HCT116 (cell line): ENCODE measurements at regions not wholly inside any gene's neighbourhood (a gene's known extent, or its start where the extent isn't known, plus 50 kb on each side); places are given as distances from the start of the nearest gene placed in this dataset.

ENCODE experiments used
- ATAC-seq: fragments of 200-7000 bp; cut with Tn5 transposase; 2 replicates; pipeline ENCODE4 v1.9.1; 2020; ENCODE audit warnings: mild to moderate bottlenecking, moderate library complexity
- BruUV-seq: library from RNA; stranded (reverse); fragments of 400-500 nt; replicated peaks from 2 replicates; lab custom pipeline; 2021; lab: Mats Ljungman, UMichigan
- CTCF ChIA-PET: fragments of 300-600 bp; sonication (Branson Sonifier 250); formaldehyde crosslinking; loops from one replicate; lab custom pipeline; 2021; ENCODE audit warnings: antibody characterized with exemption; lab: Charles Lee
- POLR2A ChIA-PET: fragments of 300-600, 350-600 bp; sonication (Branson Sonifier 250); formaldehyde crosslinking; loops from one replicate; lab custom pipeline; 2021; ENCODE audit warnings: antibody characterized with exemption; lab: Charles Lee
- RAD21 ChIA-PET, 2 experiments: fragments of 300-600 bp; sonication (Branson Sonifier 250); formaldehyde crosslinking; loops; one replicate each; lab custom pipeline; 2023; ENCODE audit warnings: low total read pairs in 2 of 2; ENCODE audit not compliant: uncharacterized antibody in 2 of 2, unreplicated experiment in 2 of 2, low non-redundant PET in 1 of 2; lab: Charles Lee
- DNase-seq: peaks from one replicate; pipeline ENCODE4 v3.0.0-alpha.2; 2010; ENCODE audit warnings: low read depth, low spot score
- H2AFZ ChIP-seq: fragments of 200-600 bp; shearing (Covaris generic), sonication (generic); 2 replicates; pipeline ENCODE4 v1.6.1; 2017; ENCODE audit warnings: low read depth, mixed run types, mixed read lengths, antibody characterized with exemption, low read length; ENCODE audit not compliant: poor library complexity, severe bottlenecking
- H3K27ac ChIP-seq: 2 replicates; pipeline ENCODE4 v1.5.1; 2012; ENCODE audit warnings: low read depth, low read length
- H3K27me3 ChIP-seq: fragments of 200-600 bp; sonication (generic); 2 replicates; pipeline ENCODE4 v1.6.1; 2016; ENCODE audit warnings: mixed run types, low read length, mixed read lengths; ENCODE audit not compliant: insufficient read depth
- H3K36me3 ChIP-seq, 2 experiments: fragments of 200-500 bp in 1 of 2; fragments of 200-600 bp in 1 of 2; sonication (Bioruptor generic) in 1 of 2; sonication (generic) in 1 of 2; 2 replicates each; pipeline versions ENCODE4 v1.5.1 to v1.6.1; 2014 to 2016; ENCODE audit warnings: low read length in 2 of 2, inconsistent platforms in 1 of 2, mixed read lengths in 1 of 2, mixed run types in 1 of 2; ENCODE audit not compliant: insufficient read depth in 2 of 2, control insufficient read depth in 1 of 2
- H3K4me1 ChIP-seq, 2 experiments: fragments of 200-600 bp in 1 of 2; sonication (generic) in 1 of 2; 2 replicates each; pipeline versions ENCODE4 v1.5.1 to v1.6.1; 2012 to 2017; ENCODE audit warnings: low read length in 2 of 2, inconsistent platforms in 1 of 2, mild to moderate bottlenecking in 1 of 2, mixed read lengths in 1 of 2, mixed run types in 1 of 2, moderate library complexity in 1 of 2; ENCODE audit not compliant: insufficient read depth in 2 of 2, control insufficient read depth in 1 of 2
- H3K4me2 ChIP-seq: fragments of 200-600 bp; sonication (generic); 2 replicates; pipeline ENCODE4 v1.6.1; 2017; ENCODE audit warnings: mixed run types, low read length, mixed read lengths
- H3K4me3 ChIP-seq, 2 experiments: fragments of 200-600 bp in 1 of 2; sonication (generic) in 1 of 2; replicated peaks in 1 of 2; 2 replicates each; pipeline ENCODE4 v1.5.1; 2011 to 2016; ENCODE audit warnings: low read length in 2 of 2, control low read depth in 1 of 2, low read depth in 1 of 2, mild to moderate bottlenecking in 1 of 2, mixed read lengths in 1 of 2, mixed run types in 1 of 2
- H3K79me2 ChIP-seq: fragments of 200-600 bp; sonication (generic); 2 replicates; pipeline ENCODE4 v1.6.1; 2017; ENCODE audit warnings: mild to moderate bottlenecking, mixed run types, low read length, moderate library complexity, mixed read lengths; ENCODE audit not compliant: insufficient read depth
- H3K9ac ChIP-seq: fragments of 200-600 bp; sonication (generic); 2 replicates; pipeline ENCODE4 v1.6.1; 2016; ENCODE audit warnings: low read length, mixed read lengths
- H3K9me2 ChIP-seq: fragments of 200-600 bp; sonication (generic), shearing (Covaris generic); 2 replicates; pipeline ENCODE4 v1.6.1; 2017; ENCODE audit warnings: mixed run types, mild to moderate bottlenecking, moderate library complexity; ENCODE audit not compliant: insufficient read depth
- H3K9me3 ChIP-seq, 2 experiments: fragments of 200-500 bp in 1 of 2; fragments of 200-600 bp in 1 of 2; sonication (Bioruptor generic) in 1 of 2; sonication (generic) in 1 of 2; 2 replicates each; pipeline ENCODE4 v1.6.1; 2014 to 2017; ENCODE audit warnings: low read length in 2 of 2, mixed read lengths in 2 of 2, inconsistent platforms in 1 of 2, low read depth in 1 of 2, mild to moderate bottlenecking in 1 of 2, mixed run types in 1 of 2, moderate library complexity in 1 of 2; ENCODE audit not compliant: control insufficient read depth in 1 of 2, insufficient read depth in 1 of 2
- H4K20me1 ChIP-seq: fragments of 200-600 bp; sonication (generic), shearing (Covaris generic); 2 replicates; pipeline ENCODE4 v1.6.1; 2017; ENCODE audit warnings: mixed run types, mild to moderate bottlenecking, moderate library complexity; ENCODE audit not compliant: insufficient read depth
- CEBPB ChIP-seq: IDR thresholded peaks from 2 replicates; pipeline ENCODE4 v1.6.1; 2012; ENCODE audit warnings: low read depth
- EGR1 ChIP-seq: IDR thresholded peaks from 2 replicates; pipeline ENCODE4 v1.6.1; 2012; ENCODE audit warnings: low read depth
- EZH2phosphoT487 ChIP-seq: fragments of 200-600 bp; IDR thresholded peaks from 2 replicates; pipeline ENCODE4 v1.6.1; 2018; ENCODE audit warnings: antibody characterized with exemption, borderline replicate concordance
- FOSL1 ChIP-seq: IDR thresholded peaks from 2 replicates; pipeline ENCODE4 v1.6.1; 2012; ENCODE audit warnings: low read depth
- POLR2AphosphoS5 ChIP-seq: IDR thresholded peaks from 2 replicates; pipeline ENCODE4 v1.6.1; 2011; ENCODE audit warnings: mild to moderate bottlenecking, low read depth, low read length, moderate library complexity
- RAD21 ChIP-seq: IDR thresholded peaks from 2 replicates; pipeline ENCODE4 v1.6.1; 2012; ENCODE audit warnings: low read depth, mild to moderate bottlenecking
- REST ChIP-seq: IDR thresholded peaks from 2 replicates; pipeline ENCODE4 v1.6.1; 2012; ENCODE audit warnings: low read depth
- SRF ChIP-seq: IDR thresholded peaks from 2 replicates; pipeline ENCODE4 v1.6.1; 2012; ENCODE audit warnings: low read depth
- TCF7L2 ChIP-seq: IDR thresholded peaks from 2 replicates; pipeline ENCODE4 v1.7.0; 2011; ENCODE audit warnings: borderline replicate concordance, inconsistent platforms; ENCODE audit not compliant: insufficient read depth, insufficient read length; ENCODE audit errors: extremely low read depth
- YY1 ChIP-seq: IDR thresholded peaks from 2 replicates; pipeline ENCODE4 v1.6.1; 2011; ENCODE audit warnings: low read length, low read depth, moderate library complexity, mild to moderate bottlenecking; ENCODE audit not compliant: insufficient replicate concordance; ENCODE audit errors: extremely low read depth
- ZFX ChIP-seq: fragments of 450-650 bp; IDR thresholded peaks from 2 replicates; pipeline ENCODE4 v1.6.1; 2017
- ZNF274 ChIP-seq: fragments of 200-500 bp; sonication (Bioruptor generic); IDR thresholded peaks from 2 replicates; pipeline ENCODE4 v1.6.1; 2014; ENCODE audit warnings: mild to moderate bottlenecking, low read depth, low read length, inconsistent platforms
- intact Hi-C: fragments of 100-400 bp; cut with micrococcal nuclease; formaldehyde crosslinking; loops from 2 replicates; pipeline ENCODE4 v1.10.0; 2022
- TF ChIP-seq, protein P1 (sequence below), 3 experiments: fragments of 200-600 bp in 1 of 3; sonication (generic) in 1 of 3; IDR thresholded peaks in 2 of 3; conservative IDR thresholded peaks in 1 of 3; 2 replicates each; pipeline ENCODE4 v1.5.1; 2012 to 2017; ENCODE audit warnings: low read depth in 2 of 3, low read length in 2 of 3, antibody characterized with exemption in 1 of 3, borderline replicate concordance in 1 of 3, control low read depth in 1 of 3, mild to moderate bottlenecking in 1 of 3, mixed read lengths in 1 of 3, mixed run types in 1 of 3, moderate library complexity in 1 of 3; ENCODE audit not compliant: insufficient read depth in 1 of 3

- Histone ChIP-seq H3K9ac (no peak overlapping the region), H3K4me1 (no peaks in the 10 kb centered on the region), H3K36me3 (no peaks in the 10 kb centered on the region), H3K27ac (no peak overlapping the region)
- DNase-seq, result no peak
- ChIA-PET POLR2A (no interaction called here), CTCF (no interaction called here)
- TF ChIP-seq YY1 (no peak), FOSL1 (no peak), TCF7L2 (no peak), RAD21 (no peak), EGR1 (no peak), REST (no peak), SRF (no peak), ZFX (no peak), EZH2phosphoT487 (no peak), POLR2AphosphoS5 (no peak), CEBPB (no peak), ZNF274 (no peak)
- TF ChIP-seq, protein P1, sequence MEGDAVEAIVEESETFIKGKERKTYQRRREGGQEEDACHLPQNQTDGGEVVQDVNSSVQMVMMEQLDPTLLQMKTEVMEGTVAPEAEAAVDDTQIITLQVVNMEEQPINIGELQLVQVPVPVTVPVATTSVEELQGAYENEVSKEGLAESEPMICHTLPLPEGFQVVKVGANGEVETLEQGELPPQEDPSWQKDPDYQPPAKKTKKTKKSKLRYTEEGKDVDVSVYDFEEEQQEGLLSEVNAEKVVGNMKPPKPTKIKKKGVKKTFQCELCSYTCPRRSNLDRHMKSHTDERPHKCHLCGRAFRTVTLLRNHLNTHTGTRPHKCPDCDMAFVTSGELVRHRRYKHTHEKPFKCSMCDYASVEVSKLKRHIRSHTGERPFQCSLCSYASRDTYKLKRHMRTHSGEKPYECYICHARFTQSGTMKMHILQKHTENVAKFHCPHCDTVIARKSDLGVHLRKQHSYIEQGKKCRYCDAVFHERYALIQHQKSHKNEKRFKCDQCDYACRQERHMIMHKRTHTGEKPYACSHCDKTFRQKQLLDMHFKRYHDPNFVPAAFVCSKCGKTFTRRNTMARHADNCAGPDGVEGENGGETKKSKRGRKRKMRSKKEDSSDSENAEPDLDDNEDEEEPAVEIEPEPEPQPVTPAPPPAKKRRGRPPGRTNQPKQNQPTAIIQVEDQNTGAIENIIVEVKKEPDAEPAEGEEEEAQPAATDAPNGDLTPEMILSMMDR (IDR thresholded peaks at IDR 0.05 in 2 of 3, conservative IDR thresholded peaks at IDR 0.05 in 1 of 3; ENCODE audit: borderline replicate concordance in 1 of 3, insufficient read depth in 1 of 3, low read depth in 2 of 3, low read length in 2 of 3), result no peak
- TF ChIP-seq, all 23 proteins: peak for 0
- BruUV-seq, result no TSS peak
- no peak overlapping the region for H3K4me3 ChIP-seq
- no peak overlapping the region for H3K4me2 ChIP-seq
- H3K79me2 ChIP-seq, result no peaks in the 10 kb centered on the region
- RAD21 ChIA-PET, result no interaction called here
- intact Hi-C loops, result no loop called here
- H3K9me2 ChIP-seq, result no peaks in the 10 kb centered on the region
- peaks cover 3% of the 10 kb centered on the region; the same call in 1 of the 2 replicates for H3K27me3 ChIP-seq
- no peak for ATAC-seq
- no peaks in the 10 kb centered on the region for H4K20me1 ChIP-seq
- H2AFZ ChIP-seq, result no peak overlapping the region
- H3K9me3 ChIP-seq, result no peaks in the 10 kb centered on the region
Measured at GRCh38 chrX:104435249-104435648, 130.8 kb upstream of the IL1RAPL2 start.
